ENCODE measurements at regions not wholly inside any gene's neighbourhood (a gene's known extent, or its start where the extent isn't known, plus 50 kb on each side); places are given as distances from the start of the nearest gene placed in this dataset.

DNA sequence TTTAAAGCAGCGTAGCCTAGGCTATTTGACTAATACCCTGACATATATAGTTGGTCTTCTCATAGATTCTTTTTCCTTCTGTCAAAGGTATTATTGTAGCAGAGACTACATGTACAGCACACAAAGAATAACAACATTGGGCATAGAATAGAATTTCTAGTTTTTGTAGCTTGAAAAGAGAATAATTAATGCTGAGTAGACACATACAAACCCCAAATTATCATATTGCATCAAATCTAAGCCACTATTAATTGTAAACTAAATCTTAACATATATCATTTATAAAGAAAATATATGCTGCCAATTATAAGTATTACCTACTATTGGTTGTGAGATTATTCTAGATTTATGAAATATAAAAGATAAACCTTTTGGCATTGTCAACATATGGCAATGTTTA, 574.5 kb downstream of the SLCO4C1 start:
- TF ChIP-seq RBM34 (IDR thresholded peaks at IDR 0.05; ENCODE audit: borderline replicate concordance, insufficient read depth, low read length) (no peak), POLR2A (conservative IDR thresholded peaks at IDR 0.05) (no peak), ARNT (IDR thresholded peaks at IDR 0.05) (no peak), CREB1 (IDR thresholded peaks at IDR 0.05) (no peak), CREB1 (CRISPR knock-in tag; IDR thresholded peaks at IDR 0.05) (no peak), CHD1 (IDR thresholded peaks at IDR 0.05; ENCODE audit: low read length) (no peak), MAFF (IDR thresholded peaks at IDR 0.05; ENCODE audit: low read length) (no peak)
- TF ChIP-seq, protein P1, sequence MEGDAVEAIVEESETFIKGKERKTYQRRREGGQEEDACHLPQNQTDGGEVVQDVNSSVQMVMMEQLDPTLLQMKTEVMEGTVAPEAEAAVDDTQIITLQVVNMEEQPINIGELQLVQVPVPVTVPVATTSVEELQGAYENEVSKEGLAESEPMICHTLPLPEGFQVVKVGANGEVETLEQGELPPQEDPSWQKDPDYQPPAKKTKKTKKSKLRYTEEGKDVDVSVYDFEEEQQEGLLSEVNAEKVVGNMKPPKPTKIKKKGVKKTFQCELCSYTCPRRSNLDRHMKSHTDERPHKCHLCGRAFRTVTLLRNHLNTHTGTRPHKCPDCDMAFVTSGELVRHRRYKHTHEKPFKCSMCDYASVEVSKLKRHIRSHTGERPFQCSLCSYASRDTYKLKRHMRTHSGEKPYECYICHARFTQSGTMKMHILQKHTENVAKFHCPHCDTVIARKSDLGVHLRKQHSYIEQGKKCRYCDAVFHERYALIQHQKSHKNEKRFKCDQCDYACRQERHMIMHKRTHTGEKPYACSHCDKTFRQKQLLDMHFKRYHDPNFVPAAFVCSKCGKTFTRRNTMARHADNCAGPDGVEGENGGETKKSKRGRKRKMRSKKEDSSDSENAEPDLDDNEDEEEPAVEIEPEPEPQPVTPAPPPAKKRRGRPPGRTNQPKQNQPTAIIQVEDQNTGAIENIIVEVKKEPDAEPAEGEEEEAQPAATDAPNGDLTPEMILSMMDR (IDR thresholded peaks at IDR 0.05 in 2 of 3, conservative IDR thresholded peaks at IDR 0.05 in 1 of 3; ENCODE audit: insufficient read depth in 2 of 3, low read depth in 1 of 3, low read length in 3 of 3) = no peak

Data from K562 (cell line).